Stomach (tissue), 4 donors: ENCODE measurements at regions not wholly inside any gene's neighbourhood (a gene's known extent, or its start where the extent isn't known, plus 50 kb on each side); places are given as distances from the start of the nearest gene placed in this dataset.

Experiments used
- CTCF ChIP-seq, 7 experiments: fragments of 450-650 bp in 4 of 7; fragments of 200-600 bp in 3 of 7; sonication (generic) in 3 of 7; IDR thresholded peaks; one replicate each; pipeline ENCODE4 v1.5.1; 2016 to 2019; ENCODE audit warnings: antibody characterized with exemption in 7 of 7, control low read depth in 2 of 7, mild to moderate bottlenecking in 1 of 7
- POLR2A ChIP-seq, 4 donors: fragments of 450-650 bp; IDR thresholded peaks; one replicate each; pipeline ENCODE4 v1.6.1; 2016; ENCODE audit warnings: antibody characterized with exemption in 4 of 4, control low read depth in 2 of 4, mild to moderate bottlenecking in 1 of 4, moderate library complexity in 1 of 4
- POLR2AphosphoS5 ChIP-seq, 3 donors: sonication (generic); formaldehyde crosslinking; IDR thresholded peaks; one replicate each; pipeline ENCODE4 v1.6.1; 2016; ENCODE audit warnings: antibody characterized with exemption in 3 of 3

GRCh38 chr17:56018211-56018610, 135.1 kb upstream of the ANKFN1 start:
- TF ChIP-seq POLR2AphosphoS5 (IDR thresholded peaks at IDR 0.05) = no peak
- no peak for TF ChIP-seq CTCF (IDR thresholded peaks at IDR 0.05)
- TF ChIP-seq POLR2A (IDR thresholded peaks at IDR 0.05) = no peak
